IMR-90 (cell line): ENCODE measurements at regions not wholly inside any gene's neighbourhood (a gene's known extent, or its start where the extent isn't known, plus 50 kb on each side); places are given as distances from the start of the nearest gene placed in this dataset.

Source experiments
- ATAC-seq: fragments of 200-7000 bp; cut with Tn5 transposase; 2 replicates; pipeline ENCODE4 v1.9.1; 2020; ENCODE audit warnings: low read depth, mild to moderate bottlenecking, moderate library complexity
- BruUV-seq: library from RNA; stranded (reverse); fragments of 400-500 nt; replicated peaks from 2 replicates; lab custom pipeline; 2021; lab: Mats Ljungman, UMichigan
- CTCF ChIA-PET: fragments of 300-600 bp; formaldehyde crosslinking; extraction: SDS; loops from one replicate; lab custom pipeline; 2021; ENCODE audit warnings: antibody characterized with exemption; lab: Yijun Ruan, JAX
- POLR2A ChIA-PET: fragments of 300-600 bp; sonication (Branson Sonifier 250); formaldehyde crosslinking; loops from one replicate; lab custom pipeline; 2022; ENCODE audit warnings: antibody characterized with exemption; ENCODE audit not compliant: unreplicated experiment; lab: Charles Lee
- DNase-seq: peaks from one replicate; pipeline ENCODE4 v3.0.0; 2013
- H2AFZ ChIP-seq: replicated peaks from 2 replicates; pipeline ENCODE3; 2013; ENCODE audit warnings: low read length, mild to moderate bottlenecking; ENCODE audit not compliant: poor library complexity
- H2AK5ac ChIP-seq: 2 replicates; pipeline ENCODE4 v1.6.1; 2013; ENCODE audit warnings: low read depth, low read length, inconsistent platforms
- H2AK9ac ChIP-seq: replicated peaks from 2 replicates; pipeline ENCODE3; 2013; ENCODE audit warnings: mild to moderate bottlenecking, low read depth, low read length, moderate library complexity; ENCODE audit not compliant: poor library complexity
- H2BK120ac ChIP-seq: 2 replicates; pipeline ENCODE4 v1.6.1; 2013; ENCODE audit warnings: low read depth, low read length, inconsistent platforms
- H2BK15ac ChIP-seq: 3 replicates; pipeline ENCODE4 v1.6.1; 2013; ENCODE audit warnings: low read depth, low read length, inconsistent platforms
- H2BK20ac ChIP-seq: 2 replicates; pipeline ENCODE4 v1.6.1; 2013; ENCODE audit warnings: low read depth, mild to moderate bottlenecking, inconsistent platforms, low read length, moderate library complexity
- H2BK5ac ChIP-seq: 2 replicates; pipeline ENCODE4 v1.6.1; 2013; ENCODE audit warnings: mild to moderate bottlenecking, low read depth, low read length, inconsistent platforms; ENCODE audit not compliant: poor library complexity, severe bottlenecking
- H3K14ac ChIP-seq: replicated peaks from 2 replicates; pipeline ENCODE4 v1.6.1; 2013; ENCODE audit warnings: low read depth, low read length, inconsistent platforms
- H3K18ac ChIP-seq: 2 replicates; pipeline ENCODE4 v1.6.1; 2013; ENCODE audit warnings: low read depth, low read length, control low read depth
- H3K23ac ChIP-seq: 2 replicates; pipeline ENCODE4 v1.6.1; 2013; ENCODE audit warnings: low read depth, low read length, inconsistent platforms
- H3K27ac ChIP-seq: 2 replicates; pipeline ENCODE4 v1.5.1; 2013; ENCODE audit warnings: mild to moderate bottlenecking, control low read depth, low read length; ENCODE audit not compliant: insufficient read depth
- H3K27me3 ChIP-seq: 2 replicates; pipeline ENCODE4 v1.6.1; 2013; ENCODE audit warnings: low read length; ENCODE audit not compliant: control insufficient read depth, insufficient read depth
- H3K36me3 ChIP-seq: 2 replicates; pipeline ENCODE4 v1.6.1; 2013; ENCODE audit warnings: low read length, mixed read lengths; ENCODE audit not compliant: control insufficient read depth, insufficient read depth
- H3K4ac ChIP-seq: 2 replicates; pipeline ENCODE4 v1.6.1; 2013; ENCODE audit warnings: low read depth, low read length, inconsistent platforms
- H3K4me1 ChIP-seq: 2 replicates; pipeline ENCODE4 v1.6.1; 2013; ENCODE audit warnings: low read length, mixed read lengths; ENCODE audit not compliant: control insufficient read depth, insufficient read depth
- H3K4me2 ChIP-seq: 2 replicates; pipeline ENCODE4 v1.6.1; 2013; ENCODE audit warnings: low read depth, mild to moderate bottlenecking, control low read depth, low read length, moderate library complexity
- H3K4me3 ChIP-seq: 2 replicates; pipeline ENCODE4 v1.5.1; 2013; ENCODE audit warnings: low read depth, mild to moderate bottlenecking, control low read depth, low read length, moderate library complexity; ENCODE audit not compliant: insufficient read depth
- H3K56ac ChIP-seq: 2 replicates; pipeline ENCODE4 v1.6.1; 2013; ENCODE audit warnings: low read length, inconsistent platforms; ENCODE audit not compliant: insufficient read depth; ENCODE audit errors: extremely low read depth
- H3K79me1 ChIP-seq, 2 experiments: 2 replicates each; pipeline ENCODE4 v1.6.1; 2013; ENCODE audit warnings: low read length in 2 of 2, inconsistent platforms in 1 of 2, low read depth in 1 of 2
- H3K9ac ChIP-seq: 2 replicates; pipeline ENCODE4 v1.6.1; 2013; ENCODE audit warnings: low read depth, low read length, control low read depth
- H3K9me1 ChIP-seq: 2 replicates; pipeline ENCODE4 v1.6.1; 2013; ENCODE audit warnings: low read length, inconsistent platforms; ENCODE audit not compliant: insufficient read depth
- H3K9me3 ChIP-seq: 2 replicates; pipeline ENCODE4 v1.6.1; 2013; ENCODE audit warnings: low read length; ENCODE audit not compliant: control insufficient read depth, insufficient read depth
- H4K20me1 ChIP-seq: 2 replicates; pipeline ENCODE4 v1.6.1; 2013; ENCODE audit warnings: low read length, inconsistent platforms; ENCODE audit not compliant: insufficient read depth
- H4K5ac ChIP-seq: 2 replicates; pipeline ENCODE4 v1.6.1; 2013; ENCODE audit warnings: mild to moderate bottlenecking, low read depth, low read length, control low read depth
- H4K8ac ChIP-seq, 2 experiments: 2 replicates each; pipeline ENCODE4 v1.6.1; 2013; ENCODE audit warnings: low read depth in 2 of 2, low read length in 2 of 2, control low read depth in 1 of 2, inconsistent platforms in 1 of 2
- H4K91ac ChIP-seq: 2 replicates; pipeline ENCODE4 v1.6.1; 2013; ENCODE audit warnings: low read depth, low read length, inconsistent platforms; ENCODE audit not compliant: insufficient read depth
- CEBPB ChIP-seq: IDR thresholded peaks from 2 replicates; pipeline ENCODE4 v1.6.1; 2012; ENCODE audit warnings: low read depth, low read length, improper control_type of control experiment
- CHD1 ChIP-seq: IDR thresholded peaks from 2 replicates; pipeline ENCODE4 v1.6.1; 2012; ENCODE audit warnings: low read depth, low read length, improper control_type of control experiment
- CTCF ChIP-seq: conservative IDR thresholded peaks from 2 replicates; pipeline ENCODE4 v1.5.1; 2012; ENCODE audit warnings: mild to moderate bottlenecking, low read depth, low read length, improper control_type of control experiment
- ELK1 ChIP-seq: fragments of 150-350 bp; IDR thresholded peaks from 2 replicates; pipeline ENCODE4 v1.6.1; 2016; ENCODE audit warnings: low read depth, mild to moderate bottlenecking, low read length, moderate library complexity, borderline replicate concordance
- FOS ChIP-seq: fragments of 150-350 bp; IDR thresholded peaks from 2 replicates; pipeline ENCODE4 v1.6.1; 2016; ENCODE audit warnings: low read depth, low read length
- MAFK ChIP-seq: IDR thresholded peaks from 2 replicates; pipeline ENCODE4 v1.6.1; 2012; ENCODE audit warnings: low read depth, low read length, improper control_type of control experiment
- MAZ ChIP-seq: IDR thresholded peaks from 2 replicates; pipeline ENCODE4 v1.6.1; 2012; ENCODE audit warnings: low read depth, mild to moderate bottlenecking, low read length, improper control_type of control experiment, moderate library complexity, borderline replicate concordance
- MXI1 ChIP-seq: IDR thresholded peaks from 2 replicates; pipeline ENCODE4 v1.6.1; 2012; ENCODE audit warnings: low read depth, mild to moderate bottlenecking, low read length, moderate library complexity, borderline replicate concordance
- POLR2A ChIP-seq: IDR thresholded peaks from 2 replicates; pipeline ENCODE4 v1.6.1; 2012; ENCODE audit warnings: mild to moderate bottlenecking, low read depth, low read length
- RAD21 ChIP-seq: IDR thresholded peaks from 2 replicates; pipeline ENCODE4 v1.6.1; 2012; ENCODE audit warnings: low read length, improper control_type of control experiment
- RCOR1 ChIP-seq: IDR thresholded peaks from 2 replicates; pipeline ENCODE4 v1.6.1; 2012; ENCODE audit warnings: mild to moderate bottlenecking, low read length, improper control_type of control experiment; ENCODE audit not compliant: insufficient replicate concordance
- RFX5 ChIP-seq: IDR thresholded peaks from 2 replicates; pipeline ENCODE4 v1.8.0; 2012; ENCODE audit warnings: low read depth, mild to moderate bottlenecking, low read length, moderate library complexity
- SMC3 ChIP-seq: fragments of 150-350 bp; IDR thresholded peaks from 2 replicates; pipeline ENCODE4 v1.6.1; 2016; ENCODE audit warnings: low read depth, mild to moderate bottlenecking, antibody characterized with exemption, low read length, moderate library complexity
- WGBS, 2 experiments: methylation state at CpG; one replicate each; pipeline versions ENCODE4 v1.1.5 to v1.1.7; 2013; ENCODE audit warnings: missing lambda C conversion rate in 2 of 2; ENCODE audit not compliant: insufficient read length in 1 of 2; ENCODE audit errors: extremely low coverage in 2 of 2; 5-methylcytosine and 5-hydroxymethylcytosine counted together
- dilution Hi-C: fragments of 300-500 bp; cut with HindIII; formaldehyde crosslinking; loops from one replicate; pipeline ENCODE4 v1.14.3; 2018; ENCODE audit warnings: low sequenced_read_pairs; ENCODE audit not compliant: unreplicated experiment
- in situ Hi-C: fragments of 300-500 bp; cut with MboI; formaldehyde crosslinking; loops from 3 replicates; pipeline ENCODE4 v1.14.3; 2019; ENCODE audit warnings: low sequenced_read_pairs, inconsistent platforms, mixed read lengths
- intact Hi-C: fragments of 100-400 bp; cut with micrococcal nuclease; formaldehyde crosslinking; loops from 2 replicates; pipeline ENCODE4 v1.10.0; 2022

GRCh38 chr2:816278-816677 lies 134.4 kb upstream of the SNTG2 start:
- ATAC-seq, result no peak
- H3K36me3 ChIP-seq, result no peaks in the 10 kb centered on the region
- no peak for TF ChIP-seq POLR2A
- TF ChIP-seq CTCF, result no peak
- TF ChIP-seq MXI1, result no peak
- no peak for TF ChIP-seq CEBPB
- no peak for TF ChIP-seq SMC3
- no peak for TF ChIP-seq RCOR1
- TF ChIP-seq MAFK, result no peak
- no peak for TF ChIP-seq FOS
- no peak for TF ChIP-seq ELK1
- TF ChIP-seq MAZ, result no peak
- no peak for TF ChIP-seq RAD21
- TF ChIP-seq CHD1, result no peak
- no peak for TF ChIP-seq RFX5
- no peak overlapping the region for H2BK20ac ChIP-seq
- H2BK120ac ChIP-seq, result no peak overlapping the region
- no peak overlapping the region for H3K4me2 ChIP-seq
- H3K56ac ChIP-seq, result no peak overlapping the region
- CTCF ChIA-PET, result no interaction called here
- dilution Hi-C loops, result no loop called here
- no TSS peak for BruUV-seq
- in situ Hi-C loops, result no loop called here
- no peak overlapping the region for H4K91ac ChIP-seq
- no peak overlapping the region for H2BK15ac ChIP-seq
- H3K14ac ChIP-seq, result no peak overlapping the region
- H2AK5ac ChIP-seq, result no peak overlapping the region
- no peak overlapping the region for H3K27ac ChIP-seq
- intact Hi-C loops, result no loop called here
- no peak overlapping the region for H3K23ac ChIP-seq
- no peak overlapping the region for H3K9ac ChIP-seq
- H3K4ac ChIP-seq, result no peak overlapping the region
- no peak overlapping the region for H4K8ac ChIP-seq
- H2AK9ac ChIP-seq, result no peak overlapping the region
- whole genome bisulfite sequencing, 2 experiments, result 80% methylated on average over 1 of the region's 5 CpGs; no CpG with 5 or more reads in 1 of the 2 experiments
- DNase-seq, result no peak
- no peak overlapping the region for H2AFZ ChIP-seq
- no peaks in the 10 kb centered on the region for H3K79me1 ChIP-seq
- H4K20me1 ChIP-seq, result no peaks in the 10 kb centered on the region
- H3K27me3 ChIP-seq, result no peaks in the 10 kb centered on the region
- H3K4me1 ChIP-seq, result no peaks in the 10 kb centered on the region
- H3K9me3 ChIP-seq, result peaks cover 57% of the 10 kb centered on the region
- no peak overlapping the region for H2BK5ac ChIP-seq
- no peak overlapping the region for H3K4me3 ChIP-seq
- no peaks in the 10 kb centered on the region for H3K9me1 ChIP-seq
- no peak overlapping the region for H4K5ac ChIP-seq
- POLR2A ChIA-PET, result no interaction called here
- H3K18ac ChIP-seq, result no peak overlapping the region
